HS-27A (cell line): ENCODE measurements at regions not wholly inside any gene's neighbourhood (a gene's known extent, or its start where the extent isn't known, plus 50 kb on each side); places are given as distances from the start of the nearest gene placed in this dataset.
"Not testable (repeated sequence)": the region's sequence is repeated elsewhere in the genome, so short reads cannot be mapped to it uniquely, and the experiment has no call there.

Source experiments
- DNase-seq: peaks from one replicate; pipeline ENCODE4 v3.0.0-alpha.2; 2012; ENCODE audit warnings: low read depth, missing footprints

- DNase-seq: no peak
These were observed 122.0 kb upstream of the OSTN start for GRCh38 chr3:191076903-191077552.

- no peak for DNase-seq
These were observed 124.5 kb upstream of the OSTN start for GRCh38 chr3:191074511-191074910.

DNA sequence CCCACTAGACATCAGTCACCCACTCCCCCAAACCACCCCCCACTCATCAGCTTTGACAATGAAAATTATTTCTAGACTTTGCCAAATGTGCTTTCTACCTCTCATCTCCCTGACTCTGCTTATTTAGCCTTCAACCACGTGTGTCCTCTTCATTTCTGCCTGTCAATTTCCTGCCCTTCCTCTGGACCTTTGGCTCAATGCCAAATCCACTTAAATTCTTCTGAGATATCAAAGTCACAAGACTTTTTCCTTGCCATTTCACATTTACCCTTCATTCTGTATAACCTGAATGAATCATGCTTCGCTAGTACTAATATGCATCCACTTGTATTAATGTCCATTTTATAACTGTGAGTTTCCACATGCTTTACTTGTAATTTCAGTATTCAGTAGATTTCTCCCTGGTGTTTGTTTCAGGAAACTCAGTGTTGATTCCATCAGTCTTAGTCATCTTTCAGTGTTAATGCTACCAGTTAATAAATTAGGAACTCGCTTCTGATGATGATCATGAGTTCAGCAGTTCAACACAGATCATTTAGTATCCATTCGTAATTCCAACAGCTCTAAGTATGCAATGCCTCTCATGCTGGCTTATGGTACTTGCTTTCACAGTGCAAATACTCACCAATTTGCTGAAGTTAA lies 128.2 kb upstream of the OSTN start:
- no peak for DNase-seq

- DNase-seq: no peak
These were observed 128.8 kb upstream of the OSTN start for GRCh38 chr3:191070201-191070600.

GRCh38 chr3:191068946-191069813 lies 129.9 kb upstream of the OSTN start:
- DNase-seq: no peak

DNA sequence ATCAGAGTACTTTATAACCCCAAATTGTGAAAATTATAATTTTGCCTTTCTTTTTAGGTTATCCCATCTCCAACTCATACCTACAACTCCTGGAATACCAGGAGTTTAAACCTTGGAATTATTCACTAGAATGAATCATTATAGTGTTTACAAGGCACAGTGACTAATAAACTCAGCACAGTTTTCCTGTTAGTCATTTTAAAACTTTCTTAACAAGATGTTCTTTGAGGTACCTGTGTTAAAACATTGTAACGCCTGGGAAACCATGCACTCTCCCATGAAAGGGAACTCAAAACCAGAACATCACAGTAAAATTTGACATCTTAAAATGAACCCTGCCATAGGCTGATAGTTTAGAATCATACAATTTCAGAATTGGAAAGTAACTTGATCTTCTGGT lies 132.4 kb upstream of the OSTN start:
- no peak for DNase-seq

GRCh38 chr3:191065181-191065805 lies 133.7 kb upstream of the OSTN start:
- no peak for DNase-seq

DNA sequence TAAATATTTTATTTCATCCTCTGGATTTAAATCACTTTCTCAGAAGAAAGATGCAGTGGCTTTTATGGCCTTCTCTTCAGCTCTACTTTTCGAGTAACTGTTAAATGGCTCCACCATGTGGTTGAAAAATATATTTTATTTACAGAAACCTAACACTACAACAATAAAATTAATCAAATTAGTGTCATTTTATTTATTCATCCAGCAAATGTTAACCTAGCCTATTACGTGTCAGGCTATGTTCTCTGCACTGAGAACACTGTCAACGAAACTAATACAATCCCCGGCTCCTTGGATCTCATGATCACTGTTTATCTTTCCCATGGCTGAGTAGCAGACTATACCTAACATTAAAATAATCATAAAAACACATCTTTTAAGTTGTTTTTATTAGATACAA lies 148.0 kb upstream of the OSTN start:
- DNase-seq: no peak

GRCh38 chr3:191047930-191048329 lies 151.1 kb upstream of the OSTN start:
- DNase-seq: no peak

DNA sequence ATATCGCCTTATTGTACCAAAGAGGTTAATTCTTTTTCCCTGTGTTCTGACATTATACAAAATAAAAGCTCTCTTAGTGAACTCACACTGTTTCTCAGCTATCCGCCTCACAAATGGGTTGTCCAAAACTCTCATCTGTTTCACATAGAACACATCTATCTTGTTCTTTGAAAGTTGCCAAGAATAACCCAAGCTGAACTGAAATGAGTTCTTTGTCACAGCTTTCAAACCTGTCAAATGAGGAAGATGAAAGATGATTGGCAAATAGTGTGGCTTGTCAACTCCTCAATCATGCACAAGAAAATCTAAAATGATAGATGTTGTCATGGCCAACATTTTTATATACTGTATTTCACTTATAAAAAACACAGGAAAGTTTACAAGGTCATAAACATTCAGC lies 168.1 kb upstream of the OSTN start:
- DNase-seq: no peak

DNA sequence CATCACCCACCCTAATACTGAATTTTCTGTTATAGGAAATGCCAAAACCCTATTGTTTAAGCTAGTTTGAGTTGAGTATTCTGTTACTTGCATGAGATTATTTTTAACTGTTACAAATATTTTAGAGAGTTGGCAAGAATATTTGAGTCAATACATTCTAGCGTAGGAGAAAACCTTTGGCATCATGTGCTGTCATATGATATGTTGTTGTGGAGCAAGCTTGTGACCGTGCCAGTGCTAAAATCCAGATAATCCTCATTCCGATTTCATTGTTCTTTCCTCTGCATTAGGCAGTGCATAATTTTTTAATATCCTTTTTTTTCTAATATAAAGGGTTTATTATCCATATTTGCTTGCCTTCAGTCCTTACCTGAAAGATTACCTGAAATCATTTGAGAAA lies 168.0 kb upstream of the GMNC start:
- no peak for DNase-seq

GRCh38 chr3:191026746-191027145 lies 164.3 kb upstream of the GMNC start:
- DNase-seq: no peak

DNA sequence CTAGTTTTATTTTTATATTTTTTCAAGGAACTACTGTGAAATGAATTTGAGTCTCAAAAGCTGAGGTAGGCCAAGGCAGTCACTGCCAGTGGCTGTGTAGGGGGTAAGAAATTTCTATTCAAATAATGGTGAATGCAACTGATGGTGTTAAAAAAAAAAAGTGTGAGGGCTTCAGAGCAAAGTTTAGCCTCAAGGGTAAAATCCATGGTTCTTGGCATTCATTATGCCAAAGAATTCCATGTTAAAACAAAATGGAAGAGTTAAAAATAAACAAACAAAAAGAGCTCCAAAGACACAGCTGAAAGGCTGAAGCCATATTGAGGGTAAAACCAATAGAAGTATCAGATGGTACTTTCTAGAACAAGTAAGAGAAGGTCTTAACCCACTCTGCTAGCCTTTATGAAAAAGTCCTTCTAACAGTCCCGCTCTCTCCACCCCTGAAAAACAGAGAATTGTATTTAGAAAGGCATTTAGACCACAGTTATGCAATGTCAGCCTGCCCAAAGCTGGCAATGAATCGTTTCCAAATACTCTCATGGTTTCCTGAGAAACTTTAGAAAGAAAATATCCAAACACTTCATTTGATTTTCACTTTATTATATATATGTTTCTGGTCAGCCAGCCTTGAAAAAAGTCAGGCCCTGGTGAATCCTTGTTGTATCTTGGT lies 158.4 kb upstream of the GMNC start:
- DNase-seq: no peak

GRCh38 chr3:191019855-191020254 lies 157.4 kb upstream of the GMNC start:
- no peak for DNase-seq

- not testable (repeated sequence) for DNase-seq
These were observed 153.5 kb upstream of the GMNC start for GRCh38 chr3:191015960-191016359.

- no peak for DNase-seq
These were observed 145.6 kb upstream of the GMNC start for GRCh38 chr3:191008074-191008473.

GRCh38 chr3:191005790-191006189 lies 143.3 kb upstream of the GMNC start:
- no peak for DNase-seq

GRCh38 chr3:191003742-191004141 lies 141.2 kb upstream of the GMNC start:
- DNase-seq: no peak

DNA sequence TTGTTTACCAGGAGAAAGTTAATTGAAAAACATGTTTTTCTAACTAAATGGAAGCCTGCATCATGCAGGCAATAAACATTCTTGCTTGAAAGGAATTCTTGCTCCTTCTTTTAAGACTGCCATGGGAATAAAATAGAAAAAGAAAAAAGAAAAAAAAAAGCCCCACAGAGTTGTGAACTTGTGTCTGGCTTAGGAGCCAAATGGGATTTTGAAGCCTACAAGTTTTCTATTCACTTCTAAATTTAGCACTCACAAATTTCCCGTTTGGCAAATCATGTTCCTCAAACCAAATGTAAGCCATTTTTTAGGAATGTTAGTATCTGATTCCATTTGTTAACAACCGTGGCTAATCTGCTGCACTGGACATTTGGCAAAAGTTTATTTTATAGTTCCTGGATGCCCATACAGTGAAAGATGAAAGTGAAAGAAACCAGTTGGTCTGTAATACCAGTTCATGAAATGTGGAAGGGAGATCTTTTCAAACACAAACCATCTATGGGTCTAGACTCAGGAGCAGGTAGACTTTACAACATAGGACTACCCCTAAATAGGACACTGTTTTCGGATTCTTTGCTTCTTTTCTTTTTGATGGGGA lies 133.8 kb upstream of the GMNC start:
- no peak for DNase-seq

- DNase-seq: no peak
These were observed 132.7 kb upstream of the GMNC start for GRCh38 chr3:190995156-190995555.

DNA sequence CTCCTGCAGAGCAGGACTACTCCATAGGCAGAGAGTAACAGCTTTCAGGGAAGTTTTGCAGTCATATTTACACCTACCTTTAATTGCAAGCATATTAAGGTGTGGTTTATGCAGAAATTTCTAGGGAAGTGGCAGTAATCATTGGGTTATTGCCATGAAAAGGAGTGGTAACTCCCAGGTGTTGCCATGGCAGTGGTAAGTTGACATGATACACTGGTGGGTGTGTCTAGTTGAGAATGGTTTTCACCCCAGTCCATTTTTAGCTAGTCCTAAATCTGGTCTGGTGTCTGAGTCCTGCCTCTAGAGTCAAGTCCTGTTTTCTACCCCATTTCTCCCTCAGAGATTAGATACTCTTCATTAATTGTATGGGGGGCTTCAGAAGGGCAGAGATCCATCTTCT lies 128.4 kb upstream of the GMNC start:
- DNase-seq: no peak

DNA sequence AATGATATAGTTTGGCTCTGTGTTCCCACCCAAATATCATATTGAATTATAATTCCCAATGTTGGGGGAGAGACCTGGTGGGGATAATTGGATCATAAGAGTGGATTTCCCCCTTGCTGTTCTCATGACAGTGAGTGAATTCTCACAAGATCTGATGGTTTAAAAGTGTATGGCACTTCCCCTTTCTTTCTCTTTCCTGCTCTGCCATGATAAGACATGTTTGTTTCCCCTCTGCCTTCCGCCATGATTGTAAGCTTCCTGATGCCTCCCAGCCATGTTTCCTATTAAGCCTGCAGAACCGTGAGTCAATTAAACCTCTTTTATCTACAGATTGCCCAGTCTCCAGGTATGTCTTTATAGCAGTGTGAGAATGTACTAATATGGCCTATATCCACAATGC lies 126.7 kb upstream of the GMNC start:
- no peak for DNase-seq
